Transverse colon (tissue), 4 donors: ENCODE measurements at regions not wholly inside any gene's neighbourhood (a gene's known extent, or its start where the extent isn't known, plus 50 kb on each side); places are given as distances from the start of the nearest gene placed in this dataset.

Experiments used
- CTCF ChIP-seq, 5 experiments: fragments of 200-600 bp in 3 of 5; fragments of 450-650 bp in 2 of 5; sonication (generic) in 3 of 5; IDR thresholded peaks; 1 replicate in 2 of 5; 2 replicates in 3 of 5; pipeline ENCODE4 v1.5.1; 2016 to 2017; ENCODE audit warnings: antibody characterized with exemption in 5 of 5, inconsistent platforms in 3 of 5, mild to moderate bottlenecking in 2 of 5, moderate library complexity in 1 of 5
- EP300 ChIP-seq: sonication (generic); formaldehyde crosslinking; IDR thresholded peaks from one replicate; pipeline ENCODE4 v1.6.1; 2017; ENCODE audit warnings: antibody characterized with exemption, low read depth
- POLR2AphosphoS5 ChIP-seq, 3 donors: sonication (generic); formaldehyde crosslinking; IDR thresholded peaks; one replicate each; pipeline ENCODE4 v1.6.1; 2016; ENCODE audit warnings: antibody characterized with exemption in 3 of 3

- TF ChIP-seq CTCF (IDR thresholded peaks at IDR 0.05): no peak
- no peak for TF ChIP-seq POLR2AphosphoS5 (IDR thresholded peaks at IDR 0.05)
- TF ChIP-seq EP300: no peak
Observed at GRCh38 chr21:41673596-41674335, 93.1 kb downstream of the RIPK4 start.
